ENCODE measurements at regions not wholly inside any gene's neighbourhood (a gene's known extent, or its start where the extent isn't known, plus 50 kb on each side); places are given as distances from the start of the nearest gene placed in this dataset.

GRCh38 chr1:199357599-199357998 lies 669.9 kb upstream of the NR5A2 start:
- no peaks in the 10 kb centered on the region for H3K9me3 ChIP-seq
- H3K36me3 ChIP-seq, result no peaks in the 10 kb centered on the region
- no peak for DNase-seq
- no peaks in the 10 kb centered on the region for H3K4me1 ChIP-seq
- H3K4me3 ChIP-seq (ENCODE audit: low read depth, low read length), result no peak overlapping the region
- no peaks in the 10 kb centered on the region for H3K27me3 ChIP-seq
- TF ChIP-seq, protein P1, sequence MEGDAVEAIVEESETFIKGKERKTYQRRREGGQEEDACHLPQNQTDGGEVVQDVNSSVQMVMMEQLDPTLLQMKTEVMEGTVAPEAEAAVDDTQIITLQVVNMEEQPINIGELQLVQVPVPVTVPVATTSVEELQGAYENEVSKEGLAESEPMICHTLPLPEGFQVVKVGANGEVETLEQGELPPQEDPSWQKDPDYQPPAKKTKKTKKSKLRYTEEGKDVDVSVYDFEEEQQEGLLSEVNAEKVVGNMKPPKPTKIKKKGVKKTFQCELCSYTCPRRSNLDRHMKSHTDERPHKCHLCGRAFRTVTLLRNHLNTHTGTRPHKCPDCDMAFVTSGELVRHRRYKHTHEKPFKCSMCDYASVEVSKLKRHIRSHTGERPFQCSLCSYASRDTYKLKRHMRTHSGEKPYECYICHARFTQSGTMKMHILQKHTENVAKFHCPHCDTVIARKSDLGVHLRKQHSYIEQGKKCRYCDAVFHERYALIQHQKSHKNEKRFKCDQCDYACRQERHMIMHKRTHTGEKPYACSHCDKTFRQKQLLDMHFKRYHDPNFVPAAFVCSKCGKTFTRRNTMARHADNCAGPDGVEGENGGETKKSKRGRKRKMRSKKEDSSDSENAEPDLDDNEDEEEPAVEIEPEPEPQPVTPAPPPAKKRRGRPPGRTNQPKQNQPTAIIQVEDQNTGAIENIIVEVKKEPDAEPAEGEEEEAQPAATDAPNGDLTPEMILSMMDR (IDR thresholded peaks at IDR 0.05; ENCODE audit: low read depth, low read length), result no peak

DNA sequence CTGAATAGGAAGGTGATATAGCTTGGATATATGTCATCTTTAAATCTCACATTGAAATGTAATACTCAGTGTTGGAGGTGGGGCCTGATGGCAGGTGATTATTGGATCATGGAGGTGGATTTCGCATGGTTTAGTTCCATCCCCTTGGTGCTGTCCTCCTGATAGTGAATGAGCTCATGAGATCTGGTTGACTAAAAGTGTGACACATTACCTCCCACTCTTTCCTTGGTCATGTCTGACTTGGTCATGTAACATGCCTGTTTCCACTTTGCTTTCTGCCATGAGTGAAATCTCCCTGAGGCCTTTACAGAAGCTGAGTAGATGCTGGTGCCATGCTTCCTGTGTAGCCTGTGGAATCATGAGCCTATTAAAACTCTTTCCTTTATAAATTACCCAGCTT lies 664.5 kb upstream of the NR5A2 start:
- DNase-seq, result no peak
- TF ChIP-seq, protein P1 (IDR thresholded peaks at IDR 0.05; ENCODE audit: low read depth, low read length), result no peak
- Histone ChIP-seq H3K36me3 (no peaks in the 10 kb centered on the region), H3K27me3 (no peaks in the 10 kb centered on the region), H3K9me3 (no peaks in the 10 kb centered on the region), H3K4me1 (no peaks in the 10 kb centered on the region), H3K4me3 (ENCODE audit: low read depth, low read length) (no peak overlapping the region)

DNA sequence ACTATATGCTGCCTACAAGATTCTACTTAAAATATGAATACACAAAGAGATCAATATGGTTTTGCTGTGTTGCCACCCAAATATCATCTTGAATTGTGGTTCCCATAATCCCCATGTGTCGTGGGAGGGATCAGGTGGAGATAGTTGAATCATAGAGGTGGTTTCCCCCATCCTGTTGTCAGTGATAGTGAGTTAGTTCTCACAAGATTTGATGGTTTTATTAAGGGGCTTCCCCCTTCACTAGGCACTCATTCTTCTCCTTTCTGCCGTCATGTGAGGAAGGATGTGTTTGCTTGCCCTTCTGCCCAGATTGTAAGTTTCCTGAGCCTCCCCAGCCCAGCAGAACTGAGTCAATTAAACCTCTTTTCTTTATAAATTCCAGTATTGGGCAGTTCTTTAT lies 654.4 kb upstream of the NR5A2 start:
- H3K27me3 ChIP-seq, result no peaks in the 10 kb centered on the region
- H3K9me3 ChIP-seq, result no peaks in the 10 kb centered on the region
- TF ChIP-seq, protein P1 (IDR thresholded peaks at IDR 0.05; ENCODE audit: low read depth, low read length), result no peak
- H3K4me1 ChIP-seq, result no peaks in the 10 kb centered on the region
- no peak overlapping the region for H3K4me3 ChIP-seq (ENCODE audit: low read depth, low read length)
- DNase-seq, result no peak
- H3K36me3 ChIP-seq, result no peaks in the 10 kb centered on the region

GRCh38 chr1:199377211-199377610 lies 650.3 kb upstream of the NR5A2 start:
- no peaks in the 10 kb centered on the region for H3K9me3 ChIP-seq
- no peaks in the 10 kb centered on the region for H3K4me1 ChIP-seq
- H3K27me3 ChIP-seq, result no peaks in the 10 kb centered on the region
- DNase-seq, result no peak
- TF ChIP-seq, protein P1 (IDR thresholded peaks at IDR 0.05; ENCODE audit: low read depth, low read length), result no peak
- no peak overlapping the region for H3K4me3 ChIP-seq (ENCODE audit: low read depth, low read length)
- no peaks in the 10 kb centered on the region for H3K36me3 ChIP-seq

GRCh38 chr1:199383793-199384192 lies 643.7 kb upstream of the NR5A2 start:
- DNase-seq, result no peak
- Histone ChIP-seq H3K36me3 (no peaks in the 10 kb centered on the region), H3K4me1 (no peaks in the 10 kb centered on the region), H3K9me3 (no peaks in the 10 kb centered on the region), H3K4me3 (ENCODE audit: low read depth, low read length) (no peak overlapping the region), H3K27me3 (no peaks in the 10 kb centered on the region)
- TF ChIP-seq, protein P1 (IDR thresholded peaks at IDR 0.05; ENCODE audit: low read depth, low read length), result no peak

DNA sequence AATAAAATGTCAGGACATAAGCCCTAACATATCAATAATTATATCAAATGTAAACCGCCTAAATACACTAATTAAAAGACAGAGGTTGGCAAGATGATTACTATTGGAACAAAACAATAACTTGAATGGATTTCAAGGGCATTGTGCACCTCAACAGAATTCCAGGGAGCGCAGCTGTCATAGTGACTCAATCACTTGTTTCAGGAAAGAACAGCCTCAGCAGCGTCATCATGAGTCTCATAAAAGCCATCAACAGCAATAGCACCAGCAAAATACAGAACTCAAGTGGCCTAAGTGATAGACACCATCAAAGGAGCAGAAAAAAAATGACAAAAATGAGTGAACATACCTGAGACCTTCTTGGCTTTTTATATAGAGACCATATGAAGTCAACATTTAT lies 632.7 kb upstream of the NR5A2 start:
- Histone ChIP-seq H3K36me3 (no peaks in the 10 kb centered on the region), H3K4me1 (no peaks in the 10 kb centered on the region), H3K27me3 (no peaks in the 10 kb centered on the region), H3K9me3 (no peaks in the 10 kb centered on the region; the same call in 1 of the 2 replicates), H3K4me3 (ENCODE audit: low read depth, low read length) (no peak overlapping the region)
- TF ChIP-seq, protein P1 (IDR thresholded peaks at IDR 0.05; ENCODE audit: low read depth, low read length), result no peak
- no peak for DNase-seq

All from BE2C (cell line).